ENCODE measurements at regions not wholly inside any gene's neighbourhood (a gene's known extent, or its start where the extent isn't known, plus 50 kb on each side); places are given as distances from the start of the nearest gene placed in this dataset.

DNA sequence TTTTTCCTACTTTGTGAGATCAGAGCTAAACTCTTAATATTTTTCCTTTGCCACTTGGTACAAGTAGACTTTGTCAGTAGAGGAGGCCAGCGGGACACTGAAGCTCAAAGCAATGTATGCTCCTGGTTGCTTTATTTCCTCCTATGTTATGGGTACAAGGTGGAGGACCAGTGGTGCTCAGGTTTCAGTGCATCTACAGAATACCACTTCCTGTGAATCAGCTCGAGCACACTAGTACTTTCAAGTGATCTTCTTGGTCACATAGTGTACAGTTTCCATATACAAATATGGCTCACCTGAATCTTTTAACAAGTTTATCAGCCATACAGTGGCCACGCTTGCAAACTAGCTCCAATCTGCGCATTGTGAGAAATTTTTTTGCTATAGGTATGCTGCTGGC is 1674.8 kb upstream of the TMEFF2 start:
- H3K9me3 Mint-ChIP-seq (ENCODE audit: unreplicated experiment): no peaks in the 10 kb centered on the region
- no peak overlapping the region for H3K4me3 Mint-ChIP-seq (ENCODE audit: unreplicated experiment)
- no peaks in the 10 kb centered on the region for H3K27me3 Mint-ChIP-seq (ENCODE audit: insufficient read depth, unreplicated experiment)
- H3K27ac Mint-ChIP-seq (ENCODE audit: low read depth, unreplicated experiment): no peak overlapping the region
- no peaks in the 10 kb centered on the region for H3K36me3 Mint-ChIP-seq (ENCODE audit: insufficient read depth, unreplicated experiment)
- CTCF ChIA-PET: no interaction called here
- BruUV-seq (replicated peaks): no TSS peak
- POLR2A ChIA-PET: no interaction called here
- intact Hi-C loops (cut with micrococcal nuclease): no loop called here
- DNase-seq (ENCODE audit: unreplicated experiment): no peak
- TF ChIP-seq CTCF (IDR thresholded peaks at IDR 0.05; ENCODE audit: unreplicated experiment): no peak
- no peaks in the 10 kb centered on the region for H3K4me1 Mint-ChIP-seq (ENCODE audit: insufficient read depth, unreplicated experiment)

GRCh38 chr2:193868833-193869232 is 1674.1 kb upstream of the TMEFF2 start:
- no peaks in the 10 kb centered on the region for H3K36me3 Mint-ChIP-seq (ENCODE audit: insufficient read depth, unreplicated experiment)
- no peaks in the 10 kb centered on the region for H3K27me3 Mint-ChIP-seq (ENCODE audit: insufficient read depth, unreplicated experiment)

GRCh38 chr2:193868132-193868531 is 1673.4 kb upstream of the TMEFF2 start:
- no peak for DNase-seq (ENCODE audit: unreplicated experiment)
- H3K9me3 Mint-ChIP-seq (ENCODE audit: unreplicated experiment): no peaks in the 10 kb centered on the region
- H3K4me3 Mint-ChIP-seq (ENCODE audit: unreplicated experiment): no peak overlapping the region
- no peaks in the 10 kb centered on the region for H3K36me3 Mint-ChIP-seq (ENCODE audit: insufficient read depth, unreplicated experiment)
- intact Hi-C loops (cut with micrococcal nuclease): no loop called here
- no peaks in the 10 kb centered on the region for H3K4me1 Mint-ChIP-seq (ENCODE audit: insufficient read depth, unreplicated experiment)
- no peak overlapping the region for H3K27ac Mint-ChIP-seq (ENCODE audit: low read depth, unreplicated experiment)
- BruUV-seq (replicated peaks): no TSS peak
- CTCF ChIA-PET: interaction anchor here (0.7 kb wide), 1 partner anchor 183 kb away, joined by 3 read pairs; no protein-coding TSS in a partner anchor
- no peak for TF ChIP-seq CTCF (IDR thresholded peaks at IDR 0.05; ENCODE audit: unreplicated experiment)
- H3K27me3 Mint-ChIP-seq (ENCODE audit: insufficient read depth, unreplicated experiment): no peaks in the 10 kb centered on the region
- POLR2A ChIA-PET: no interaction called here

More at GRCh38 chr2:193868833-193869232, 1674.1 kb upstream of the TMEFF2 start:
- intact Hi-C loops (cut with micrococcal nuclease): no loop called here
- no peak overlapping the region for H3K4me3 Mint-ChIP-seq (ENCODE audit: unreplicated experiment)
- no peaks in the 10 kb centered on the region for H3K9me3 Mint-ChIP-seq (ENCODE audit: unreplicated experiment)
- no TSS peak for BruUV-seq (replicated peaks)
- ChIA-PET CTCF (interaction anchor here (0.7 kb wide), 1 partner anchor 184 kb away, joined by 3 read pairs; no protein-coding TSS in a partner anchor), POLR2A (no interaction called here)
- peak; percentile 49 for DNase-seq (ENCODE audit: unreplicated experiment)
- no peak overlapping the region for H3K27ac Mint-ChIP-seq (ENCODE audit: low read depth, unreplicated experiment)
- no peaks in the 10 kb centered on the region for H3K4me1 Mint-ChIP-seq (ENCODE audit: insufficient read depth, unreplicated experiment)
- no peak for TF ChIP-seq CTCF (IDR thresholded peaks at IDR 0.05; ENCODE audit: unreplicated experiment)

DNA sequence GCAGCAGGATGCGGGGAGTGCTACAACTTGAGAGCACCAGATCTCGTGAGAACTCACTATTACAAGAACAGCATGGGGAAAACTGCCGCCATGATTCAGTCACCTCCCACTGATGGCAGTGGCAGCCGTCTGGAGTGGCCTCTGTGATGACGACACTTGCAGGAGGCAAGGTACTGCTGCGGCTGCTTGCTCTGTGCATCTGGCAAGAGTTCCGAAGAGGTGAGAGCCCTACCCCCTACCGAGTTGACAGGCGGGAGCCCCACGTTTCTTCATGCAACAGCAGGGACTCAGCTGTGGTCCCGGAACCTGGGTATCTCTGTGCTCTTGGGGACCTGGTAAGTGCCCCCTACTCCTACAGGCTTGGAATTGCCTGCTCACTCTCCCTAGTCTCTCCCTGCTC is 1672.7 kb upstream of the TMEFF2 start:
- H3K4me3 Mint-ChIP-seq (ENCODE audit: unreplicated experiment): no peak overlapping the region
- H3K27ac Mint-ChIP-seq (ENCODE audit: low read depth, unreplicated experiment): no peak overlapping the region
- no peak for TF ChIP-seq CTCF (IDR thresholded peaks at IDR 0.05; ENCODE audit: unreplicated experiment)
- no peaks in the 10 kb centered on the region for H3K27me3 Mint-ChIP-seq (ENCODE audit: insufficient read depth, unreplicated experiment)
- no peaks in the 10 kb centered on the region for H3K9me3 Mint-ChIP-seq (ENCODE audit: unreplicated experiment)
- ChIA-PET CTCF (no interaction called here), POLR2A (no interaction called here)
- no peaks in the 10 kb centered on the region for H3K4me1 Mint-ChIP-seq (ENCODE audit: insufficient read depth, unreplicated experiment)
- H3K36me3 Mint-ChIP-seq (ENCODE audit: insufficient read depth, unreplicated experiment): no peaks in the 10 kb centered on the region
- no peak for DNase-seq (ENCODE audit: unreplicated experiment)
- intact Hi-C loops (cut with micrococcal nuclease): no loop called here
- no TSS peak for BruUV-seq (replicated peaks)
